Islet of Langerhans (tissue), 1 donor: ENCODE measurements at regions not wholly inside any gene's neighbourhood (a gene's known extent, or its start where the extent isn't known, plus 50 kb on each side); places are given as distances from the start of the nearest gene placed in this dataset.

Experiments
- FAIRE-seq: peaks from one replicate; lab custom pipeline; 2011; peaks lifted over from hg19 to GRCh38; lab: Jason Lieb, UNC

GRCh38 chr18:40630496-40630895 is 1324.5 kb upstream of the PIK3C3 start:
- FAIRE-seq = no peak

- no peak for FAIRE-seq
These were observed 1330.1 kb upstream of the PIK3C3 start for GRCh38 chr18:40624959-40625358.

- FAIRE-seq = no peak
These were observed 1341.3 kb upstream of the PIK3C3 start for GRCh38 chr18:40613721-40614120.

GRCh38 chr18:40612356-40612755 is 1342.7 kb upstream of the PIK3C3 start:
- FAIRE-seq = no peak

DNA sequence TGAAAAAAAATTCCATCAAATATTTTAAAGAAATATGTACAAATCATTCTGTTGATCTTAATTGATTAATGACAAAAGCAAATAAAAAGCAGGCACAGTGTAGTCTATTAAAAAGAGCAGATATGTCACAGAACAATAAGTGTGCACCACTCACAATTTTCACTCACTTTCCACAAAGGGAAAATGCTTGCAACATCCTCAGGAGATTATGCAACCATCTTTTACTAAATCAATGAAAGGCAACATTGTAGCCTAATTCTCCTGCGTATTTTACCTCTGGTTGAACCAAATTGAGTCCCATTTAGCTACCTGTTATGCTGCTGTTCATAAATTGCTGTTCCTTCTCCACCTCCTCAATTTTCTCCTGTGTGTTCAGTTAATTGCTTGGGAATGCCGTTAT is 1346.8 kb upstream of the PIK3C3 start:
- no peak for FAIRE-seq

GRCh38 chr18:40607542-40608148 is 1347.4 kb upstream of the PIK3C3 start:
- FAIRE-seq = no peak

DNA sequence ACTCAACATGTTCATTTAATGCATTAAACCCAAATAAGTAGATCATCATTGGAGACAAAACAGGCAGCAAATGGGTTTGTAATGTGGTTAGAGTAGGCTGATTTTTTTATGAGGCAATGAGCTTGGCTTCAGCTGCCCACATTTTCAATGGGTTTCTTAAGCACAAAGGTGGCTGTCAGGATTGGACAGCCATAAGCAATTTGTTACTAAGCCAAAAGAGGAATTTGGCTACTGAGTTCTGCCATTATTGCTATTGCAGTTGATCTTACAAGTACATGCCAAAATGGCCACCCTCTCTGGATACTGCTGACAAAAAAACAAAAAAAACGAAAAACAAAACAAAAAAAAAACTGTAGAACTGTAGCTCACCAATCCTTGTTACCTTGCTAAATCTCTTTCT is 1348.0 kb upstream of the PIK3C3 start:
- FAIRE-seq = no peak

GRCh38 chr18:40583671-40584070 is 1371.4 kb upstream of the PIK3C3 start:
- no peak for FAIRE-seq

DNA sequence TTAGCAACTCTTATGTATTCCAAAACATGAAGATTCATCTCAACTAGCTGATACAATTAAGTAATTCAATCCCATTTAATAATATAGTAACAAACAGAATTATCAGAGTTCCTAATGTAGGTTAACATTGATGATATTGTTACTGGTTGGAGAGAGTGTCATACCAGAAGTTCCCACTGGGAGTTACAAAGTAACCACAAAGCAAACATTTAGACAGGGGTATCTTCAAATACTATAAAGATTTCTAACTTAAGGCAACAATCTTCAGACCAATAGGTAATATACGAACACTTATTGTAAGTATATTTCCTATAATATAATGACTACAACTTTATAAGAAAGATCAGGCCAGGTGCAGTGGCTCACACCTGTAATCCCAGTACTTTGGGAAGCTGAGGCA is 1372.9 kb upstream of the PIK3C3 start:
- no peak for FAIRE-seq

- FAIRE-seq = no peak
These were observed 1377.1 kb upstream of the PIK3C3 start for GRCh38 chr18:40577981-40578365.

- FAIRE-seq = no peak
These were observed 1377.6 kb upstream of the PIK3C3 start for GRCh38 chr18:40577239-40577980.

GRCh38 chr18:40576507-40577115 is 1378.4 kb upstream of the PIK3C3 start:
- no peak for FAIRE-seq

GRCh38 chr18:40570615-40571014 is 1384.4 kb upstream of the PIK3C3 start:
- no peak for FAIRE-seq

GRCh38 chr18:40569605-40570004 is 1385.4 kb upstream of the PIK3C3 start:
- FAIRE-seq = no peak

GRCh38 chr18:40566510-40566844 is 1388.6 kb upstream of the PIK3C3 start:
- FAIRE-seq = no peak

GRCh38 chr18:40565805-40566509 is 1389.1 kb upstream of the PIK3C3 start:
- no peak for FAIRE-seq

DNA sequence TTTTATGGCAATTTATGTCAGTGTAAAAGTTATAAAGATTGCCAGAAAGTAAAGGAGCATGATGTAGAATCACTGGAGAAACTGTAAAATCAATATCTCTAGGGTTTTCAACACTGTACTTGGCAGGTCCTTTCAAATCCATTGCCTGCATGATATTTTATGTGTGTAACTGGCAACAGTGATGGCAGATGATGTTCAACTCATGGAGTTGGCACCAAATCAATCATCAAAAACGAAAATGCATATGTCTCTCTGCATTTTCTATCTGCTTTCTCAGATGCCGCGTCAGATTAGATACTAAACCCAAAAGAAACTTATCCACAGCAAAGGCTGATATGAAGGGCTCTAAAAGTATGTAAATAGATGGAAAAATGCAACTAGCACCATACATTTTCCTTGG is 1395.5 kb upstream of the PIK3C3 start:
- no peak for FAIRE-seq

GRCh38 chr18:40558706-40559392 is 1396.2 kb upstream of the PIK3C3 start:
- no peak for FAIRE-seq

DNA sequence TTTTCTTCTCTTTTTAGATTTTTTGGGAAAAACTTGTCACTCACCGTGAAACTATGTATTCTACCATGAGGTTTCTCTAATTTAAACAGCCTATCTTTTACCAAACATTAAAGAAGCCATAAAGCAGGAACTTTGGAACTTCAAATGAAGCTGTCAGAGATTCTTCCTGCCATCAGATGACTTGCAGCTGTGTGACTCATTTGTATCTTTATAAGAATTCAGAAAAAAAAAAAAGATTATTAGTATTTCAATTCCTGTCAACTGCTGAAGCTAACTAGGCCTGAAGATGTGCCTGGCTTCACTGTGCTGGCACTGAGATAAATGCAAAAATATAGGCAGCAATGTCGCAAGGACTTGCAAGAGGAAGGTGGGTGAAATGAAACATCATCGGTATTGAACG is 1399.1 kb upstream of the PIK3C3 start:
- no peak for FAIRE-seq

DNA sequence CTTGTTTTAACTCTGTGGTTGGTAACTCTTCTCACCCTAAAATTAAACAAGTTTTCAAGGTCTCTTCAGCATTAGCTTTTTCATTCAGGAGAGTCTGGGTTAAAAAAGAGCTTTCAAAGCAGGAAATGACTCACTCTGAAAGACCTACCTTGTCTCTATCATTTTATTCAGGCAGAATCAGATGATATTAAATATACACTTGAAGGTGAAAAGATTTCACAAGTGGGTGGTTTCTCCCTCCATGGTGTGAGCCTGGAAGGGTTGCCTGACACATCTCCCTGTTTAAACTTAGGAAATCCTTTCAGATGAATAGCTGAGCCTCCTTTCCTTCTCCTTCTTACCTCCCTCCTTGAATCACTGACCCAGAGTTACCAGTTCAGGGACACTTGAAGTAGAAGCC is 1402.0 kb upstream of the PIK3C3 start:
- FAIRE-seq = no peak

DNA sequence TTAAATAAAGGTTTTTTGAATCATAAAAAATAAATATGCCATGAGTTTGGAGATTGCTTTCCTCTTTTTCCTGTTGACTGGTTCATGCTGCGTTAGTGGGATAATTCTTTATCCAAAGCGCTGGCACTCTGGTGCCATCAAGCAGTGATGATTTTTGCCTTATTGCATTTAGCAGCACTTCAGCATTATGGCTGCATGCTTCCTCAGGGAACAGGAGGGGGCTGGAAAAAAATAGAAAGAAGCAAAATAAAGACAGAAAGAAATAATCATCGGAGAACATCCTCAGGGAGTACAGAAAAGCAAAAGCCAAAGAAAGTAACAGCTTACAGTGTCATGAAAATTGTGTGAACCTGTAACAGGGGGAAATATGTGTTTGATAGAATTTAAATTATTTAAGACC is 1408.2 kb upstream of the PIK3C3 start:
- FAIRE-seq = no peak

- FAIRE-seq = no peak
These were observed 1420.3 kb upstream of the PIK3C3 start for GRCh38 chr18:40534723-40535122.

GRCh38 chr18:40532046-40532445 is 1423.0 kb upstream of the PIK3C3 start:
- no peak for FAIRE-seq
